GM19023 (cell line): ENCODE measurements at regions not wholly inside any gene's neighbourhood (a gene's known extent, or its start where the extent isn't known, plus 50 kb on each side); places are given as distances from the start of the nearest gene placed in this dataset.

ENCODE experiments used
- ATAC-seq: cut with Tn5 transposase; IDR thresholded peaks from one replicate; pipeline ENCODE4 v1.9.1; 2021; ENCODE audit warnings: mild to moderate bottlenecking, moderate library complexity; ENCODE audit not compliant: unreplicated experiment

GRCh38 chr6:4308364-4308763, 173.0 kb upstream of the ECI2 start:
- no peak for ATAC-seq

GRCh38 chr6:4304927-4305455, 169.6 kb upstream of the ECI2 start:
- no peak for ATAC-seq

DNA sequence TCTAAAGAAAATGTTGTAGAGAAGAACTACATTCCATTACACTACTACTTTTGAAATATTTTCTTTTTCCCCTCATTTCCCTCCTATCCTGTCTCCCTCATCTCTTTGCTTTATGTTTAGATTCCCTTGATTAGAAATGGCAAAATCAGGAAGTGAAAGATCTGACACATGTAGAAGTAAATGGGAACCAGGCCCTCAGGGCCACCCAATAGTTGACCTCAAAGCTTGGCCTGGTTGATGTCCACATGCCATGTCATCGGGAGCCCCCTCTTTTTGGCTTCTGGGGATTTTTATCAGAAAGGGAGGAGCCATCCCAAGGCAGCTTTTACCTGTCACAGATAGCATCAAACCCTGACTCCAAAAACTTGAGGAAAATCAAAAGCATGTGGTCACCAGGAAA, 168.3 kb upstream of the ECI2 start:
- no peak for ATAC-seq

GRCh38 chr6:4302524-4302923, 167.1 kb upstream of the ECI2 start:
- ATAC-seq, result no peak

GRCh38 chr6:4301871-4302270, 166.5 kb upstream of the ECI2 start:
- ATAC-seq, result no peak

DNA sequence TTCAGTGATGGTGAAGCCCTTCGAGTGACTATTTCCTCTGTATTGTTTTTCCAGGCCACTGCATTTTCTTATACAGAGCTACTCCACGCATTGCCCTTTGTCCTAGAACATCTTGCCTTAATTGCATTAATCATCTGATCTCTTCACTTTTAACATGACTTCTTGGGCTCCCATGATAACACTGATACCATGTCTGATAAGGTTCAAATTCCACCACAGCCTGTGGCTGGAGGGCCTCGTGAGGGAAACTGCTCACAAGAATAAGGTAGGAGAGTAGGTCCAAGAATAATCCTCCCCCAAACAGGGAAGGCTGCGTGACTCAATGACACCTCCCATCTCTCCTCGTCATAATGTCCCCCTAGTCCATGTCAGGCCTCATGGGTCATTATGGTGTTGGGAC, 165.5 kb upstream of the ECI2 start:
- no peak for ATAC-seq

GRCh38 chr6:4299476-4299875, 164.1 kb upstream of the ECI2 start:
- ATAC-seq, result no peak

DNA sequence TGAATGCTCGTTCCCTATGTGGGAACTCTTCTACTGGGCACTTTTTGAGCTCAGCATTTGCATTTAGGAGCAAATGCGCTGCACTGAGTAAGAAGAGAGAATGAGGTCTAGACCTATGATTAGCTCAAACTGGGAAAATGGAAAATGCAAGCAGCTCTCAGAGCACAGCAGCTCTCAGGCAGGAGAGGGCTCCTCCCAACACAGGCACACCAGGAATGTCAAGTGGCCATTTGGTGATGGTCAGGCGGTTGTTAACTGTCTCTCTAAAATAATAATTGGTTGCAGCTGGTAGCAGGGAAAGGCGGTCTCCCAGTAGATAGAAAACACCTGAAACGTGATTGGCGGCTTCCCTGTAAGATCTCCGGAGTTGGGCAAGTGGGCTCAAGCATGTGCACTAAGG, 162.0 kb upstream of the ECI2 start:
- ATAC-seq, result no peak

- no peak for ATAC-seq
Measured at GRCh38 chr6:4296552-4296951, 161.2 kb upstream of the ECI2 start.

DNA sequence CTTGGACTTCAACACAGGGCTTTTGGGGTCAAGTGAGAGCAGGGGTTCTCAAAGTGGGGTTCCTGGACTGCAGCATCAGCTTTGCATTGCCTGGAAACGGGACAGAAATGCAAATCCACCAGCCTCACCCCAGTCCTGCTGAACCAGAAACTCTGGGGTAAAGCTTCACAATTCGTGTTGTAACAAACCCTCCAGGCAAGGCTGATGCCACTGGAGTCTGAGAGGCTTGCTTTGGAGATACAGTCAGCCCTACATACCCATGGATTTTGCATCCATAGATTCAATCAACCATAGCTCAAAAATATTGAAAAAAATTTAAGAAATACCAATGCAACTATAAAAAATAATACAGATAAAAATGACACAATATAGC, 160.4 kb upstream of the ECI2 start:
- no peak for ATAC-seq

DNA sequence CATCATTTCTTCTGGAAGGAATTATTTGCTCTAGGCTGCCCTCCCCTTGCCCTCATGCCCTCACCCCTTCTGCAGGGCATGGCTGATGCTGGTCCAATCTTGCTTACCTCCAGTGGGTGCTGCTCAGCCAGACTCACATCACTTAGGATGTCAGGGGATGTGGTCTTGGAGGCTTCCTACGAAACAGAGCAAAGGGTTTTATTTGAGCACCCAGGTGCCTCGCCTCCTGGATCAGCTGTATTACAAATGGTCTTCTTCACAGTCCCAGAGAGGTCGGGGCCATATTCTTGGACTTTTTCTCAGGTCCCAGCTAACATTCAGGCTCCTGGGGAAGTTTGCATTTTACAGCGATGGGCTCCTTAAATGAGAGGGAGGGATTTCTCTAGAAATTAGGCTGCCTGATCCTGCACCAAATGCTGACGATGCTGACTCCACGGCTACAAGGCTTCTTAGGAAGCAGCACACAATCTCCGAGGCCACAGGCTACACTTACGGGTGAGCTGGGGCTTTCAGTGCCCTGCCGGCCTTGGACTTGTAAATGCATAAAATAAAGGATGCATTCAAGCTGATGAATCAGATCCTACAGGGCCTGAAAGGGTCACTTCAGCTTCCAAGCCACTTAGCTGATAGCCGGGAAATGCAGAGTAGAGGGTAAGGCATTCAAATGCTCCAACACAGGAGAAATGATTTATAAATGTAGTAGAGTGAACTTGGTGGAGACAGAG, 159.8 kb upstream of the ECI2 start:
- ATAC-seq, result no peak

GRCh38 chr6:4294636-4295035, 159.3 kb upstream of the ECI2 start:
- no peak for ATAC-seq

- no peak for ATAC-seq
Measured at GRCh38 chr6:4291453-4292403, 156.4 kb upstream of the ECI2 start.

GRCh38 chr6:4289770-4290320, 154.5 kb upstream of the ECI2 start:
- no peak for ATAC-seq

DNA sequence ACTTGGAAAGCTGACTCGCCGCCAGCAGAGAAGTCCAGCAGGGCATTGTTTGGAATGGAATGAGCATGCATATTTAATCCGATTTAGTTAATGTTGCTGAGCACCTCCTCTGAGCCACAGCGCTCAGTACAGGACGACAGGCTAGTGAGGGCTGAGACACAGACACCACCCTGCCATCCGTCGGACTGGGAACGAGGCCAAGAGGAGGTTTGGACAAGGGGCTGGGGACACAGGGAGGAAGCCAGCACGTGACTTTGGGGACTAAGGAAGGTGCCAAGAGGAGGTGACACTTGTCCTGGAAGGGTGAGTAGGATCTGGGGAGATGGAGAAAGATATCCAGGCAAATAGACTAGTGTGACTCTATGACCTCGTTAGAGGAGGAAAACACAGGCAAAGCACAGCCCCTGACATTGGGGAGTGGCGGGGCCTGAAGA, 152.5 kb upstream of the ECI2 start:
- ATAC-seq, result no peak

- no peak for ATAC-seq
Measured at GRCh38 chr6:4287372-4287771, 152.0 kb upstream of the ECI2 start.

DNA sequence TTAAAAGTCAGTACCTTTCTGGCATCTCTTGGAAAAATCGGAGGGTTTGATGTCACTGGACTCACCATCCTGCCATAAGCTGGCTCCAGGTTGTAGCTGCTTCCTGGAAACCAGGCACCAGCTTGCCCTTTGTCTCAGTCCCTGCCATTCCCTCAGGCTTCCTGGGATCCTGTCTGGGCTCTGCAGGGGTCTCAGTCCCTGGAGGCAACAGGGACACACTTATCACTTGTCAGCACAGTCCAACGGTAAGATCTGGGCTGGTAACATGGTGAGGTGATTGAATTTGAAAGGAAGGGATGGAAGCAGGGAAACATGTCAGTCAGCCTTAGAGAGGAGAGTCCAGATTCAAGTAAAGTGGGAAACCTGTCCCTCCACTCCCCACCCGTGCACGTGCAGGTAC, 147.6 kb upstream of the ECI2 start:
- ATAC-seq, result no peak

DNA sequence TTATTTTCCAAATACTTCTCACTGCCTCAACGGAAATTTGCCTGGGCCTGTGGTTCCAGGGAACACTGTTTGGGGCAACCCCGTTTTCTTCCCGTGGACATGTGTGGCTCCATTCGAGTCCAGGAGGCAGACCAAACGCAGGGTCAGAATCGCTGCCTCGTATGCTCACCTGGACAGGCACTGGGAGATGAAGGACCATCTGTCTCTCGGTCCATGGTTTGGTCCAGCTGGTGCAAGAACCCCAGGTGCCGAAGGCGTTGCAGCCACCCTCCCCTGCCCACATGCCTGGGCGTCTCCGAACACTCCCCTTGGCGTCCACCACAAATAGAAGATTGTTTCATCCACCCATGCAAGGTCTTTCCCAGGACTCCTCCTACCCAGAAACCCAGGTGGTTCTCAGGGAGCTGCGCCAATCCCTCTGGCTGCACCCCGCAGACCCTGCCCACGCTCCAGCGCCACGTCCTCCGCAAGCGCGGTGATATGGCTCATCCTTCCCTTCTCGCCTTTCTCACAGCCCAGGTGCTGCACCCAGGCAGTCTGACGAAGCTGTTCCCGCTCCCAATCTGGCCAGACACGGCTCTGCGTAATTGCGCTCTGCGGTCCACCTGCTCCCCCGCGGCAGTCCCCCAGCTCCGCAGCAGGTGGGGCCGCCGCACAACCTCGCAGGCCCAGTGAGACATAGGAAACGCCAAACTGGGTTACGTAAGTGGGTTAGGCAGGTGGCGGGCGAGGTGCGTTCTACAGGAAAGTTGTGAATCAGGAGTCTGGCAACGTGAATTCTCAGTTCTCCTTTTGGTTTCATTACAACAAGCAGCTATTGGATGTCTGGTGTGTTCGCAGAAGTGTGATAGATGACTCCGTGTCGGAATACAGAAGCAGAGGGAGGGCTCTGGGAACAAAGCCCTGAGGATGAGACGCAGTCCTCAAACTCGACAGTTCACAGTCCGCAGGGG, 146.2 kb upstream of the ECI2 start:
- ATAC-seq, result peak; percentile 82

GRCh38 chr6:4280707-4281106, 145.3 kb upstream of the ECI2 start:
- no peak for ATAC-seq

DNA sequence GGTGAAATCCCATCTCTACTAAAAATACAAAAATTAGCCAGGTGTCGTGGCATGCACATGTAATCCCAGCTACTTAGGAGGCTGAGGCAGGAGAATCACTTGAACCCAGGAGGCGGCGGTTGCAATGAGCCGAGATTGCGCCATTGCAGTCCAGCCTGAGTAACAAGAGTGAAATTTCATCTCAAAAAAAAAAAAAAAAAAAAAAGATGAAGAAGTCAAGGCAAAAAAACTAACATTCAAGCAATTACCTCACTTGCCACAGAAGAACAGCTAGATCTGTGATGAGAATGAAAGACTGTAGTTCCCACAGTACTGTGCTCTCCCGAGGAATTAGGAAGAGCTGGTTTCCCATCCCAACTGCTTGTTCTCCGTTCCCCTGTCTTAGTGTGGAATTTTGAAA, 144.7 kb upstream of the ECI2 start:
- no peak for ATAC-seq
